ENCODE measurements at regions not wholly inside any gene's neighbourhood (a gene's known extent, or its start where the extent isn't known, plus 50 kb on each side); places are given as distances from the start of the nearest gene placed in this dataset.

DNA sequence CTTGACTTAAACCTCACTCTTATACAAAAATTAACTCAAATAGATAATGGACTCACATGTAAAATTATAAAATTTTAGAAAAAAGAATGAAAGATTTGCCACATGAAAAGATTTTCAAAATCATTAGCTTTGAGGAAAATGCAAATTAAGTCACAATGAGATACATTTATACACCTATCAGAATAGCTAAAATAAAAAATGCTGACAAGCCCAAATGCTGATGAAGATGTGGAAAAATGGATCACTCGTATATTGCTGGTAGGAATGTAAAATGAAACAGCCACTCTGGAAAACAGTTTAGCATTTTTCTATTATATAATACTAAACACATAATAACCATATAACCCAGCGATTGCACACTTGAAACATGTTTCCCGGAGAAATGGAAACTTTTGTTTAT is 316.2 kb downstream of the ANKRD50 start:
- no peak for DNase-seq

DNA sequence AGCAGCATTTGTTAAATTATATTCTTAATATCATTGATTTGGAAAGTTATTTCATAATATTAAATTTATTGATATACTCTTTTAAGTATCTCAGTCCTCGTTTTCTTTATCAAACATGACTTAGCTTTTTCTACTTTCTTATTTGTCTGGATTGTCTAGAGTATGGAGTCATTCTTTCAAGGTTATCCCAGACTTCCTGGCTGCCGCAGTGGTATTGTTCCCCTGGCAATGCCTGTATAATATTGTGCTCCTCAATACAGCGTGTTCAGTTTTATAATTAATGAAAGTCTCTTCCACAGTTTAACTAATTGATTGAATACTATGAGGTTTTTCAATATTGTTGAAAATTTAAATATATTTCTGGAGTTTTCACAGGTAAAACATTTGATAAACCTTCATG is 310.9 kb downstream of the ANKRD50 start:
- DNase-seq = no peak

DNA sequence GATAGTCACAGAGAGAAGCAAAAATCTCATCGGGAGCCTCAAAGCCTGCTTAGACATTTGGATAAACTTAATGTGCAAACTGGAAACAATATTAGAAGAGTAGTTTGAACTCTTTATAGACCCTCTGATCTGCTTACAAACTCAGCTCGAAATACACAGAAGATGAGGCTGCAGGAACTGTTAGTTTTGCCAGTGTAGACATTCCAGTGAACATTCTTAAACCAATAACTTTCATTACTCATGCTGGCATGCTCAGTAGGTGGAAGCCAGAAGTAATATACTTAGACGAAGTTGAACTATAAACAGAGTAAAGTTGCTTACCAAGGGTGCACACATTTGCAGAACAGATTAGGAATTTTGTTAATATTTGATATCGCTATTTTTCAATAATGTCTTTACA is 303.5 kb downstream of the ANKRD50 start:
- no peak for DNase-seq

DNA sequence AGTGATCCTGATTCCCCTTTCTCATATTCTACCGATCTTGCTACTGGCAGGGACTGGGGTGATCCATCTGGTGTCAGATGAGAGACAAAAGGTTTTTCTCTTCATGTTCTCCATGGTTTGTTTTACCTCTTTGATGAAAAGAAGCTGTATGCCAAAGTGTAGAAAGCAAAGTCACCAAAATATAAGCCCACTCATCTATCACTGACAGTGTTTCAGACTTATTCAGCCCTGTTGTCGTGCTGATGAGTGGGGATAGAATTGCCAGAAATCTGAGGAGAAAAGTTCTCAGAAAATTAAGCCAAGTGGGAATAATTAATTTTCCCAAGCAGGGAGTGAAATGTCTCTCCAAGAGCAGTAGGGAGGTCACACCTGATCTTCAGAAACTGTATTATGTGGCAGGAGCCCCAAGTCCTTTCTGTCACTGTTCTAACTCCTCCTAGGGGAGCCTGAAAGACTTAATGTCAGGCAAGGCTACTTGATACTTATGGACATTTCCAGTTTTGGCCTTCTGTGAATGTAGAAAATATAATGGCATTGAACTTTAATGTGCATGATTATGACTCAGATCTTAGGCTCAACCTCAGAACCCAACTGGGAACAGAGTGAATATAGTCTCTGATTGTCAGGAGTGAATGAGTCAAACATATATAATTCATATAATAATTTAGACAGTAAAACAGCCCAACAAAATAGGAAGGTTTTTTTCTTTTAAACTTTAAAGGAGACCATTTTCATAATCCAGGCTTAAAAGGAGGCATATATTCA is 298.1 kb downstream of the ANKRD50 start:
- DNase-seq = no peak

DNA sequence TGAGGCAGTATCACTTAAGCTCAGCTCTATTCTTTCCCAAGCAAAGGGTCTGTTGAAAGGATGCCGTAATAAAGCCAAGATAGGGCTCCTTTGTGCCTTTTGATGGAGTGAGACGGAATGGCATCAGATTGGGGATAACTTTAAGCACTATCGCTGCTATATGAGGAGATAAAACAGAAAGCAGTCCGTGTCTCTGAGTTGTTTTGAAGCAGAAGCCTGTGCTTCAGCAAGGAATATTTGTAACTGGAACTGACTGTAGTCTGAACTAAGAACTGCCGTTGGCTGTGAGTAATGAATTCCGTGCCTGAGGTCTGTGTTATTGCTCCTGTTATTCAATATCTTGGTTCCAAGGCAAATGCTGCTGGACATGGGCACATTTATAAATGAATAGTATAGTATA is 297.4 kb downstream of the ANKRD50 start:
- no peak for DNase-seq

DNA sequence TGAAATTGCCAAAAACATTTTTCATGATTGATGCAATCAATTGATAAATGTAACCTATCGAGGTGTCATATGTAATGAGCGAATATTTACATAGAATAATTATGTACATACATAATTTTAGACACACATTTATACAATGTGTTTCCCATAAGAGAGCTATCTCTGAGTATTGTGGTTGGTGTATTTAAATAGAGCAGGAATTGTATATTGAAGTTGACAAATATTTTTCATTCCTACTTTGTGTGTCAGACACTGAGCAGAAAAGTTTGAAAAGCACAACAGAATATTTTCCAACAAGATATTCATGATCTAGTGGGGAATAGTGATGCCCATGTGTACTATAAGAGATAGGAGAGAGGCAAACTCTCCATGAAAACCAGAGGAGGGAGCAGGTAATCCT is 295.2 kb downstream of the ANKRD50 start:
- DNase-seq = no peak

DNA sequence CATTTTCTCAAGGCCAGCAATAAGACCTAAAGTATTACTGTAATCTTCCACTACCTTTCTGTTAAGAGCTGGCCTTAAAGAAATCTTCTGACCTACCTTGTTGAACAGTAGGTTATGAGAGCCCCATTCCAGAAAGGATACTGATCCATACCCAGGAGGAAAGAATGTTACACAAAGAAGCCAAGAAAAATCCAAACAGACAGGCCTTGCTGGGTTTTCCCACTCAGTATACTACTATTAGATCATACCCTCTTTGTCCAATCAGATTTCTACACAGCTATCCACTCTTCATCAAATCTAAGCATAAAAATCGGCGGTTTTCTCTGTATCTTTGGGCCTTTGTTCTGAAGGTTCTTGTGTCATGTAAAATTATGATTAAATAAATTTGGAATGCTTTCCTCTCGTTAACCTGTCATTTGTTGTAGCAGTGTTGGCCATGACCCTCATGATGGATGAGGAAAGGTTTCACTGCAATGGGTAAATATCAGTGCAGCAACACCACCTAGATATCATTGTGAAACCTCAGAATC is 292.3 kb downstream of the ANKRD50 start:
- no peak for DNase-seq

DNA sequence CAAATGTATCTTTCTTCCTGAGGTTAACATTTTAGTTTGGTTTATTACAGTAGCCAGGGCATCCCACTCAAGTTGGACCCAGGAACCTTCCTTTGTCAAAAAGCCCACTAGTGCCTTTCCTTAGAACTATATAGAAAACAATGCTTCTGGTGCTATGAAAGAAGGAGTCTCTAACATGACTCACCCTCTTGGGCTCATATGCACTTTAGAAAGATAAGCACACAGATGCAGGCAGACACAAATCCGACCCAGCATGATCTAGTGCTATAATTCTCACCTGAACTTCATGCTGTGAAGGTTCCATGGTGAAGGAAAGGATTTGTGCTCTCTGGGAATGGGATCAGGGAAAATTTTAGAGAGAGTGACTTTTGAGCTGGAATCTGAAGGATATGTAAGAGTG is 289.4 kb downstream of the ANKRD50 start:
- DNase-seq = no peak

DNA sequence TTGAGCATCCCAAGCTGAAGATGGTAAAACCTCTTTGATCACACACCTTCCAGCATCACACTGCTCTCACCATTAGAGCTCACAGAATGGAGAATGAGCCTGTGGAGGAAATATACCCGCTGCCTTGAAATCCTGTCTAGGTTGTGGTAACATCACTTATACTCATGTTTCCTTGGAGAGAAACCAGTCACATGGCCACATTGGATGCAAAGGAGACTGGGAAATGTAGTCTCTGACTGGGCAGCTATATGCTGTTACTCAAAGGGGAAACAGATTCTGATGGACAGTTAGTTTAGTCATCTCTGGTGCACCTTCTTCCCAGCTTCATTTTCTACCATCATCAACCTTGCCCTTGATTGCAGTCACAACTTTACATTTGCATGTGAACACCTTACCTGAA is 286.3 kb downstream of the ANKRD50 start:
- DNase-seq = no peak

DNA sequence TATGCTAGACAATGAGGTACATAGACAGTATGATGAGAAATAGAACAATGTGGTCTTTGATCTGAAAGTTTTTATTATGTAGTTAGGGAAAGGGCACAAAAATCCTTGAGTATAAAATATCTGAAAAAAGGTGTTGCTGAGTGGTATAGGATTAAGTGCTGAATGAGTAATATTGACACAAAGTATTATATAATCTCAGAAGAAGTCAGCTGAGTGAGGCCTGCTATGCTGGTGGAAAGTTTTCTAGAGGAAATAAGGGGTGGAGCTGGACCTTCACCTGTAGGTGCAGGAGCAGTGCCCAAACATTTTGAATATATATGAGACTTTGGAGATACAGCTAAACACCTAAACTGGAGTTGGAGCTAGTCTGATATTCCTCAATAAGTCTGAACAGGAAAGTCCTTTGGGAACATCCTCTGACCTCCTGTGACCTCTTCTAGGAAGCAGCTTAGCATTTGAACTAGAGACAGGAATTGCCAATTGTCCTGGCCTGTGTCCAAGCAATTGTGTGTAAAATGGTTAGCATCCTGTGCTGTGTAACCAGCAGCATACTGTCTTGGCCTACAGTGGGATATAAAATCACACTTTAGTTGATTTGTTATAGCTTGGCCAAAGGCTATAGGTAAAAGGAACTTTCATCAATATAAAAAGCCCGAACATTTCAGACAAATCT is 285.3 kb downstream of the ANKRD50 start:
- DNase-seq = no peak

DNA sequence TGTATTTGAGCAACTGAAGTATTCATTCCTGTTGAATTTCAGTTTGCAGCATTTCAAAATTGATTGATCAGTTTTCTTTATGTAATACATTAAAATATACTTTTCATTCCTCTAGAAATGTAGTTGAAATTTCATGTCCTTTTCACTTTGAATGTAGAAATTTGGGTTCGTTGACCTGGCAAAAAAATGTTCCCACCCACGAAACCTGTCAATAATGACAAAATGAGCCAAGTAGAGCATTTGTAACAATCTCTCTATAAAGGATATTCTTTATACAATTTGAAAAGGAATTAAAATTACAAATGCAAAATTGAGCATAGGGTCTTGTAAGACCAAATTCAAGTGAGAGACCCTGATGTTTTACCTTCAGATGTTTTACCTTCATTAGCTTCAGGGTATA is 283.9 kb downstream of the ANKRD50 start:
- DNase-seq = no peak

DNA sequence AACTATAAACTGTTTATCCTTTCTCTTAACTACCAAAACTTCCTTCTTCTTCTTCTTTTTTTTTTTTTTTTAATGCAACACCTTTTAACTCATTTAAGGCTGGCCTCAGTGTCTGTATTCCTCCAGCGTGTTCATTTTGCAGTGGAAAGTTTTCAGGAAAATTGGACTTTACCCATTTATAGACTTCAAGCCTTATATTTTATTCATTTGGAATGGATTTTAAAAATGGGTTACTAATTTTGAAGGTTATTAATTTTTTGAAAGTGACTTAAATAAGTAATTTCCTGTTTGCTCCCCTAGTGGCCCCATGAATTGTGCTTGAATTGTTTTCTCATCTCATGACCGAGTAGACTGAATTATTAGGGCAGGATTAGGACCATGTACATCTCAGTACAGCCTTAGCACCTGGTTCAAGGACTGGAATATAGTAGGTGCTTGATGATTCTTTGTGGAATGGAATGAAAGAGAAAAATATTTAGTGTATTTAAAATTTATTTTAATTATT is 282.7 kb downstream of the ANKRD50 start:
- no peak for DNase-seq

DNA sequence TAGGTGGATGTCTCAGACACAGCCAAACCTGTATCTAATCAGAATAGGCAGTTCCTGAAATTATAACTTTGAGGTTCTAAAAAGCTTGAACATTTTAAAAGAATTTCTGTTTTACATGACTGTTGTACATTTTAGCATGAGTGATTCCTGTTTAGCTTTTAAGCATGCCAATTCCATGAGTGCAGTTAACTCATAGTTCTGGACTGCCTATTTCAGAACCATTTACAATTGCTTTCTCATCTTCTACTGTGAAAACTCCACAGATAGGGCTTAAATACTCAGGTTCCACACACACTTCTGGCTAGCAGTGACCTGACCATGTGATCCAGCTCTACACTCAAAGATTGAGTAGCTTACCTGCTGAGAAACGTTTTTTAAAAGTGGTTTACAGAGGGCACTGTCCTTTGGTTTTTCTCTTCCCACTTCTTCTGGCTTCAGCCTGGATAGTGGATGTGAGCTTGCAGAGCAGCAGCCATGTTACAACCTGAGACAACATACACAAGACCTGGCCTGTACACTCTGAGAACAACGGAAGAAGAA is 280.8 kb downstream of the ANKRD50 start:
- no peak for DNase-seq

DNA sequence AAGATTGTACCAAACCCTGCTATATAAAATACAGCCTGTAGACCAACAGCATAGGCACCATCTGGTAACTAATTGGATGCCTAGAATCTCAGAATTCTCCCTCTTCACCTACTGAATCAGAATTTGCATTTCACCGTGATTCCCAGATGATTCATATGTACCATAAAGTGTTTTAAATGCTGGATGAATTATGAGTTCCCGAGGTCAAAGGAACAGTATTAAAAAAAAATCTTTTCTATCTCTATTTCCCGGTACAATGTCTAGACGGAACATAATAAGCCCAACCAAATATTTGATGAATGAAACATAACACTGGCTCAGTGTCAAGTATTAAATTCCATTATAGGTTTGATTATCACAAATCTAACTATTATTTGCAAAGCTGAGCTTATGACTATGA is 280.0 kb downstream of the ANKRD50 start:
- no peak for DNase-seq

DNA sequence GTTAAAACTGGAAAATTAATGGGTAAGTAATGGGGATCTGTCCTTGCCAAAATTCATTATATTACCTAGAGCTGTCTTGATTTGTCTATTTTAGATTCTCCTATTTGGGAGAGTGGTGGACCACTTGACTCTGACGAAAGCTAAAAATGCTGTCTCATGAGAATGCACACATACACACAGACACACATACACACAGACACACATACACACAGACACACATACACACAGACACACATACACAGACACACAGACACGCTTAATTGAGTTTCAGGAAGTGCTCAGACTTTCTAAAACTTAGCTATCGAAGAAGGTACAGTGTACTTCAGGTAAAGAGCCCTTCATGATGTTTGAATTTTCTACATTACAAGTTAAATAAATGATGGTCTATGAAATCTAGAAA is 279.5 kb downstream of the ANKRD50 start:
- no peak for DNase-seq

DNA sequence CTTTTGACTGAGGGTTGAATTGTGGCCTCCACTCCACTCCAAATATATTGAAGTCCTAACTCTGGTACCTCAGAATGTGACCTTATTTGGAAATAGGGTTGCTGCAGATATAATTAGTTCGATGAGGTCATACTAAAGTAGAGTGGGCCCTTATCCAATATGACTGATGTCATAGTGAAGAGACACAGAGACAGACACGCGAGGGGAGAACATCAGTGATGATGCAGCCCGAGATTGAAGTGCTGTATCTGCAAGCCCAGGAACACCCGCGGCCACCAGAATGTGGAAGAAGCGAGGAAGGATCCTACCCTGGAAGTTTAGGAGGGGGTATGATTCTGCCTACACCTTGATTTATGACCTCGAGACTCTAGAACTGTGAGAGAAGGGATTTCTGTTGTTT is 279.0 kb downstream of the ANKRD50 start:
- DNase-seq = no peak

DNA sequence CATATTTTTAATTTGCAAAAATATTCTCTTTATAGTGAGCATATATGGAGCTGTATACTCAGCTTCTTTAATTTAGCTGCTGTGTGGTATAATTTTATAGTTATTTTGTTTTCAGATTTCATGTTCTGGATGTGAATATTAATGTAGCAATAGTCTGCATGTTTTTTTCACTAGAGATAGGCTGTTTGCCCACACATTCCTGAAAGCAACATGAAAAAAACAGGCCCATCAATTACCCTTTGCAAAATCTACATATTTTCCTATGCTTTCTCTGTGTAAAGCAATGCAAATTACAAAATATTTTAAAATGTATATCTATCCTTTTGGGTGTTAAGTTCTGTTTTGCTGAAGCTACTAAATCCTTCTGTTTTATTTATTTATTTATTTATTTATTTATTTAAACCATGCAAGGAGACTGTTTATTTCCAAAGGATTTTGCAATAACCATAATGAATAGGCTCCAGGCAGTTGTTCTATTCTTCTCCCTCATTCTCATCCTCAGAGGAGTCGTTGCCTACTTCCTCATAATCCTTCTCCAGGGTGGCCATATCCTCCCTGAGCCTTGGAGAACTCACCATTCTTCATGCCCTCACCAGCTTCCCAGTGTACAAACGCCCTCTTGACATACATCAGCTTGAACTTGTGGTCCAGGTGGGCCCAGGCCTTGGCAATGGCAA is 277.1 kb downstream of the ANKRD50 start:
- DNase-seq = no peak

DNA sequence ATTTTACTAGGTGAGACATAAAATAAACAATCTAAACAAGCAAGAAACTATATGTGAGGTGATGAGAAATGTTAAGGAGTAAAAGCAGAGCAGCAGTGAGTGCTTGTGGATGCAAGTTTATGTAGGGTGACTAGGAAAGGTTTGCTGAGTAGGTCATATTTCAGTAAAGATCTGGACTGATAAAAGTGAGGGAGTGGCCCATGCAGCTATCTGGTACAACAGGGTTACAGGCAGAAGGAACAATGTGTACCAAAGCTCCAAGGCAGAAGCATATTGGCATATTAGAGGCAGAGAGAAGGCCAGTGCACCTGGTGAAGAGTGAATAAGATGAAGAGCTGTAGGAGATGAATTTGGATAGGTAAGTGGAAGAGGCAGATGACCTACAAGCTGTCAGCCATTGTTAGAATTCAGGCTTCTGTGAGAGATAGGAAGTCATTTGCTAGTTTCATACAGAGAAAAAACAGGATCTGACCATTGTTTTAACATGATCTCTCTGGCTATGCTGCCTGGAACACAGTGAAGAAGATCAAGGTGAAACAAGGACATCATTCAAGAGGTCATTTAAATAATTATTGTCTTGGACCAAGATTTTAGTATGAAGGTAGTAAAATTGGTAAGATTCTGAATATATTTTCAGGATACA is 274.6 kb downstream of the ANKRD50 start:
- DNase-seq = no peak

DNA sequence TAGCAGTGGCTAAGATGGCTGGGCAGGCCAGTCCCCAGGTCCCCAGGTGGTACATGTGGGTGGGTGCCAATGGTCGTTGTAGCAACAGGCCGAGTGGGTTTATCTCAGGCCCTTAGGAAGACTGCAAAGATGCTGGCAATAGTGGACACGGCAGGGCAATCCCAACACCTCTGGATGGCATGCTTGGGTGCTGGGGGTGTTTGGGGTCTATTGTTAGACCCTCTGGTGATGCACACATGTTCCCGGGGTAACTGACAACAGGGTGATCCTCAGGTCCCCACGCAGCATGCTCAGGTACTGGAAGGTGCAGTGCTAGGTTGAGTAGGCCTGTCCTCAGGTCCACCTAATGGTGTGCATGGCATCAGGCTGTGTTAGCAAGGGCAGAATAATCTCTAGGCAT is 267.5 kb downstream of the ANKRD50 start:
- no peak for DNase-seq

DNA sequence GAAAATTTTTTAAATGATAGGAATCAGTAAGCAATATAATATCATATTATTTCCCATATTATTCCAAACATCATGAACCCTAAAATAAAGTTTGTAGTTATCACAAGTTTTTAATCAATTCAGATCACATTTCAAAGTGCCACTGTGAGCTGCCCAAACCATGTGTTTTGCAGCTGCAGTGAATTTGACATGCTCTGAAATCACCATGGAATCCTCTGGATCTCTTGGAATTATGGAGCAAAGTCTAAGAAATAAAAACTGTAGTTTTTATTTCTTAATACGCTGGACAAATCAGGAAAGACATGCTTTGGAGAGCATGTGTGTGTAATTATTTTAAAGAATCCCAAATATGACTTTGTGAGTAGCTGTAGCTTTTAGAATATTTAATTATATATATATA is 262.7 kb downstream of the ANKRD50 start:
- no peak for DNase-seq

DNA sequence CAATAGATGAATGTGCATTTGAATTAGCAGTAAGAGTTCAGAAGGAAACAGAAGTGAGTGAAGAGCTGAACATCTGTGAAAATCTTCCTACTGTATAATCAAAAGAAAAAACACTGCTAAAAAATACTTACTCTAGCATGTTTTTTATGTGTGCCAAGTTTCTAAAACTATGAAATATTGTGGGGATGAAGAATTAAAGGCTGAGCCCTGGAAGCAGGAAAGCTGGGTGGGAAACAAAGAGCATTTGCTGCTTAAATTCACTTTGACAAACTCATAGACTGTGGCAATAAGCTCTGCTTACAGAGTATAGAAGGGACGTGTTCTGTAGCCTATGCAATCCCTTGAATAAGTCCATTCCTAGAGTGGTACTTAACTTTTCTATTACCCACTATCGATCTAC is 261.7 kb downstream of the ANKRD50 start:
- no peak for DNase-seq

DNA sequence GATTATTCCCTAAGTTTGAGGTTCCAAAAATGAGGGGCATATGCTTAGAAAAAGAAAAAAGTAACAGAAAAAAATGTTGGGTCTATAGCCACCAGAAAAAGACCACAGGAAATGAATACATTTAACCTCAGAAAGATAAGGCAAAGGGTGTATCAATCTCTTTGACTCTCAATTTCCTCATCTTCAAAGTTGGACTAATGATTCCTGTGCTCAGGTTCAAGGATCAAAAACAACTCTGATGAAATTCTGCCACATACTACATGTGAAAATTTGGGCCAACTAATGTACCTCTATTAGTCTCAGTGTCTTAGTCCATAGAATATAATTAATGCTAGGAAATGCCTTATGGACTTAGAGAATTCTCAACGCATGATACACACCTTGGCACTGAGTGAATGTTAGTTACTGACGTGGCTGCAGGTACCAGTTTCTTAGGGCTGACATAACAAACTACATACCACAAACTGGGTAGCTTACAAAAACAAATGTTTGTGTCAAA is 257.7 kb downstream of the ANKRD50 start:
- no peak for DNase-seq

DNA sequence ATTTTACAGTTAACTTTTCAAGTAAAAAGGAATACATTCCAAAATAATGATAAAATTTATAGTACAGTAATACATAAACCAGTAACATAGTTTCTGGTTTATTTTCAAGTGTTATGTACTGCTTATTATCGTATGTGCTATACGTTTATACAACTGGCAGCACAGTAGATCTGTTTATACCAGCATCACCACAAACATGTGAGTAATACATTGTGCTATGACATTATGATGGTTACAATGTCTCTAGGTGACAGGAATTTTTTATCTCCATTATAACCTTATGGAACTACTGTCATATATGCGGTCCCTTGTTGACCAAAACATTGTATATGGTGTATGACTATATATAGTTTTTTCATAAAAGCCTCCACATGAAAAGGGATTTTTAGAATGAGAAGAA is 256.9 kb downstream of the ANKRD50 start:
- DNase-seq = no peak

Measured in activated CD8-positive, alpha-beta memory T cell treated with anti-CD3 and anti-CD28 coated beads, Interleukin-2, amount 50 U/mL, for 48 hours (primary cell).